ENCODE measurements at regions not wholly inside any gene's neighbourhood (a gene's known extent, or its start where the extent isn't known, plus 50 kb on each side); places are given as distances from the start of the nearest gene placed in this dataset.

- ATAC-seq: no peak
These were observed 383.0 kb downstream of the PCNX1 start for GRCh38 chr14:71290301-71290700.

GRCh38 chr14:71290960-71291466 is 383.8 kb downstream of the PCNX1 start:
- ATAC-seq: peak; percentile 94

GRCh38 chr14:71296184-71296583 is 388.9 kb downstream of the PCNX1 start:
- ATAC-seq: no peak

GRCh38 chr14:71300566-71301330 is 393.5 kb downstream of the PCNX1 start:
- ATAC-seq: no peak

- no peak for ATAC-seq
These were observed 394.4 kb downstream of the PCNX1 start for GRCh38 chr14:71301611-71302010.

GRCh38 chr14:71304690-71305089 is 397.4 kb downstream of the PCNX1 start:
- ATAC-seq: no peak

GRCh38 chr14:71308671-71309070 is 401.4 kb downstream of the PCNX1 start:
- no peak for ATAC-seq

GRCh38 chr14:71309756-71310155 is 402.5 kb downstream of the PCNX1 start:
- ATAC-seq: peak; percentile 25

- no peak for ATAC-seq
These were observed 403.8 kb downstream of the PCNX1 start for GRCh38 chr14:71311061-71311460.

GRCh38 chr14:71314717-71315116 is 407.5 kb downstream of the PCNX1 start:
- no peak for ATAC-seq

- no peak for ATAC-seq
These were observed 410.3 kb downstream of the PCNX1 start for GRCh38 chr14:71317385-71318096.

GRCh38 chr14:71318097-71318459 is 410.8 kb downstream of the PCNX1 start:
- no peak for ATAC-seq

- ATAC-seq: peak; percentile 3
These were observed 412.4 kb downstream of the PCNX1 start for GRCh38 chr14:71319666-71320065.

- ATAC-seq: peak; percentile 95
These were observed 413.0 kb downstream of the PCNX1 start, which contains the start of gene SIPA1L1 for GRCh38 chr14:71320107-71320733. Gene SIPA1L1, plus strand, starts transcription at chr14:71320476.

- peak; percentile 67 for ATAC-seq
These were observed 413.7 kb downstream of the PCNX1 start for GRCh38 chr14:71320734-71321573.

GRCh38 chr14:71321574-71322315 is 414.5 kb downstream of the PCNX1 start:
- ATAC-seq: peak; percentile 53

- ATAC-seq: no peak
These were observed 415.5 kb downstream of the PCNX1 start for GRCh38 chr14:71322655-71323250.

- no peak for ATAC-seq
These were observed 417.6 kb downstream of the PCNX1 start for GRCh38 chr14:71324767-71325272.

GRCh38 chr14:71327691-71328090 is 420.4 kb downstream of the PCNX1 start:
- no peak for ATAC-seq

- no peak for ATAC-seq
These were observed 420.9 kb downstream of the PCNX1 start for GRCh38 chr14:71328183-71328582.

- no peak for ATAC-seq
These were observed 421.7 kb downstream of the PCNX1 start for GRCh38 chr14:71328954-71329353.
